ENCODE measurements at regions not wholly inside any gene's neighbourhood (a gene's known extent, or its start where the extent isn't known, plus 50 kb on each side); places are given as distances from the start of the nearest gene placed in this dataset.

DNA sequence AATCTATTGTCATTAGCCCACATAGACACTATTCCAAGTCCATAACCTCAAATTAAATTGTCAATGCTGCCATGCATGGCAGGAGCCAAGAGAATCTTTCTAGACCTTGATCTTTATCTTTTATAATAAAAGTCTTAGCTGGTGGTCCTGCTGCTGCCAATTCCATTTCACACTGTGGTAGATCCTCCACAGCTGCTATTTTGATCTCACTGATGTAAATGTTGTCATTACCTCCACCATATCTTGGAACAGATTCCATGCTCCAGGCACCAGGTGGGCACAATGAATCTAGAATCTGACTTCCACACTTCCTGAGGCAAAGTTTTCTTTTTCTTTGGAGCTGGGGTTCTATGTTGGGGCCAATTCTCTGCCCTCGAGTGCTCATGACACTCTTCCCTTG, 161.2 kb downstream of the TMTC3 start:
- no peak for TF ChIP-seq CTCF (conservative IDR thresholded peaks at IDR 0.05; ENCODE audit: low read length)
- TF ChIP-seq EZH2phosphoT487 (IDR thresholded peaks at IDR 0.05; ENCODE audit: borderline replicate concordance): no peak
- H3K79me2 ChIP-seq (ENCODE audit: insufficient read depth, low read length): no peaks in the 10 kb centered on the region

DNA sequence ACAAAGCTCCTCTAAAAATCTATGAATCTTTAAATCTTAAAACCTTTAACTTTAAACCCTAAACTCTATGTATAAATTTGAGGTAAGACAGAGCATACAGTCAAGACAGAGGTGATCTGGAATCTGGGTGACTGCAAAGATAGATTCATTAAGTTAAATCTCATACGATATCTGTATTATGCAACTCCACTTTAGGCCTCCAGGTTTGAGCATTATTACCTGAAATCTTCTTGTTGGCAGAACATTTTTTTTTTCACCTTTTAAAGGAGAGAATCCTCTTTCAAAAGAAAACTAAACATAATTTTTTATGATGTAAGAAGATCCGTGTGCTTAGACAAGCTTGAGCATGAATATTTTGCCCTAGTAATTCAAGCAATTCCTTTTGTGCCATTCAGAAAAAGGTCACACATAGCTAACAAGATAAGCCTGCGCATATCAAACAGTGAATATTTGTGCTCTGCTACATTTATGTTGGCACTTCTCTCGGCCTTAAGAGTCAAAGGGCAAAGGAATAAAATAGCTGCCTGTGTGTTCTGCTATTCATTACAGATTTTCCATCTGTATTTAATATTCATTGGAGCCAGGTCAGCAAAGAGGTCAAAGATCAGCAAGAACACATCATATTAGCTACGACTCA, 163.3 kb downstream of the TMTC3 start:
- H2AFZ ChIP-seq (ENCODE audit: low read length): no peak overlapping the region
- TF ChIP-seq CTCF (conservative IDR thresholded peaks at IDR 0.05; ENCODE audit: low read length): no peak
- no peak for TF ChIP-seq EZH2phosphoT487 (IDR thresholded peaks at IDR 0.05; ENCODE audit: borderline replicate concordance)
- no peaks in the 10 kb centered on the region for H3F3A ChIP-seq (ENCODE audit: low read depth)
- no peak overlapping the region for H3K4me2 ChIP-seq (ENCODE audit: low read depth, low read length, poor library complexity, severe bottlenecking)
- no peak overlapping the region for H3K4me3 ChIP-seq (ENCODE audit: low read length, poor library complexity, severe bottlenecking)
- no peaks in the 10 kb centered on the region for H3K27me3 ChIP-seq (ENCODE audit: insufficient read depth, low read length, poor library complexity, severe bottlenecking)
- H3K9me2 ChIP-seq (replicated peaks; ENCODE audit: low read depth, low read length): no peaks in the 10 kb centered on the region
- no peaks in the 10 kb centered on the region for H4K20me1 ChIP-seq (ENCODE audit: insufficient read depth, low read length, poor library complexity, severe bottlenecking)
- no peaks in the 10 kb centered on the region for H3K79me2 ChIP-seq (ENCODE audit: insufficient read depth, low read length)
- no peaks in the 10 kb centered on the region for H3K4me1 ChIP-seq (ENCODE audit: insufficient read depth, low read length, poor library complexity, severe bottlenecking)
- no peaks in the 10 kb centered on the region for H3K9me3 ChIP-seq (ENCODE audit: insufficient read depth, low read depth, low read length)
- no peaks in the 10 kb centered on the region for H3K36me3 ChIP-seq (ENCODE audit: insufficient read depth, low read length)
- no peak overlapping the region for H3K9ac ChIP-seq (ENCODE audit: low read depth, low read length, poor library complexity, severe bottlenecking)

More for the DNA sequence above, 161.2 kb downstream of the TMTC3 start:
- H3K4me2 ChIP-seq (ENCODE audit: low read depth, low read length, poor library complexity, severe bottlenecking): no peak overlapping the region
- H3K9ac ChIP-seq (ENCODE audit: low read depth, low read length, poor library complexity, severe bottlenecking): no peak overlapping the region
- no peaks in the 10 kb centered on the region for H3K36me3 ChIP-seq (ENCODE audit: insufficient read depth, low read length)
- H3K9me2 ChIP-seq (replicated peaks; ENCODE audit: low read depth, low read length): no peaks in the 10 kb centered on the region
- H3F3A ChIP-seq (ENCODE audit: low read depth): no peaks in the 10 kb centered on the region
- H2AFZ ChIP-seq (ENCODE audit: low read length): no peak overlapping the region
- H3K4me3 ChIP-seq (ENCODE audit: low read length, poor library complexity, severe bottlenecking): no peak overlapping the region
- no peaks in the 10 kb centered on the region for H3K9me3 ChIP-seq (ENCODE audit: insufficient read depth, low read depth, low read length)
- no peaks in the 10 kb centered on the region for H4K20me1 ChIP-seq (ENCODE audit: insufficient read depth, low read length, poor library complexity, severe bottlenecking)
- H3K4me1 ChIP-seq (ENCODE audit: insufficient read depth, low read length, poor library complexity, severe bottlenecking): no peaks in the 10 kb centered on the region
- no peaks in the 10 kb centered on the region for H3K27me3 ChIP-seq (ENCODE audit: insufficient read depth, low read length, poor library complexity, severe bottlenecking)

DNA sequence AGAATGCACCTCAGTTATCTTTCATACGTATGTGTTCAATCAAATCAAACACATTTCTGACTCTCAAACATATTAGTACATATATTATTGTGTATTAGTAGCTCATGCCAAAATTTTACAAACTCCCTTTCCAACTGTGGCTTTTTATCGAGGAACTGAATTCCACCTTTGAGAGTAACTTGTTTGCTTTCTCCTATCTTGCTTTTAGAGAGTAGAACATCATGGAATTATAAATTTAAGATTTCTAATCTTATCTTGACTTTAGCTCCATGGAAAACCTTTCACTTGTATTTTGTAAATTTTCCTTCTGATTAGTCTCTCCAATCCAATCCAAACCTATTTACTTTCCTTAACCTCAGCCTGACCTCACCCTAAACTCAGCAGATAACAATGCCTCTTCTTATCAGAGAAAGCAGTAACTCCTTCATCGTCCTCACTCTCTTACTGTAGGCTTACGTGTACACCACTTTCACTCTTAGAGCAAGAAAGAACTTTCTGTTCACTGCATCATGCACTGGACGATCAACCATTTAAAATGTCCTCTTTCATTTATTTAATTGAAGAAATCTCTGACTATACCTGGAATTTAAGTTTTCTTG, 164.5 kb downstream of the TMTC3 start:
- no peaks in the 10 kb centered on the region for H3K9me3 ChIP-seq (ENCODE audit: insufficient read depth, low read depth, low read length)
- H3K36me3 ChIP-seq (ENCODE audit: insufficient read depth, low read length): no peaks in the 10 kb centered on the region
- TF ChIP-seq CTCF (conservative IDR thresholded peaks at IDR 0.05; ENCODE audit: low read length) (no peak), EZH2phosphoT487 (IDR thresholded peaks at IDR 0.05; ENCODE audit: borderline replicate concordance) (no peak)
- no peaks in the 10 kb centered on the region for H3K79me2 ChIP-seq (ENCODE audit: insufficient read depth, low read length)
- H3K4me3 ChIP-seq (ENCODE audit: low read length, poor library complexity, severe bottlenecking): no peak overlapping the region
- H4K20me1 ChIP-seq (ENCODE audit: insufficient read depth, low read length, poor library complexity, severe bottlenecking): no peaks in the 10 kb centered on the region
- no peak overlapping the region for H3K9ac ChIP-seq (ENCODE audit: low read depth, low read length, poor library complexity, severe bottlenecking)
- no peaks in the 10 kb centered on the region for H3K4me1 ChIP-seq (ENCODE audit: insufficient read depth, low read length, poor library complexity, severe bottlenecking)
- no peaks in the 10 kb centered on the region for H3F3A ChIP-seq (ENCODE audit: low read depth)
- H3K9me2 ChIP-seq (replicated peaks; ENCODE audit: low read depth, low read length): no peaks in the 10 kb centered on the region
- H2AFZ ChIP-seq (ENCODE audit: low read length): no peak overlapping the region
- no peaks in the 10 kb centered on the region for H3K27me3 ChIP-seq (ENCODE audit: insufficient read depth, low read length, poor library complexity, severe bottlenecking)
- no peak overlapping the region for H3K4me2 ChIP-seq (ENCODE audit: low read depth, low read length, poor library complexity, severe bottlenecking)
